ENCODE measurements at regions not wholly inside any gene's neighbourhood (a gene's known extent, or its start where the extent isn't known, plus 50 kb on each side); places are given as distances from the start of the nearest gene placed in this dataset.

DNA sequence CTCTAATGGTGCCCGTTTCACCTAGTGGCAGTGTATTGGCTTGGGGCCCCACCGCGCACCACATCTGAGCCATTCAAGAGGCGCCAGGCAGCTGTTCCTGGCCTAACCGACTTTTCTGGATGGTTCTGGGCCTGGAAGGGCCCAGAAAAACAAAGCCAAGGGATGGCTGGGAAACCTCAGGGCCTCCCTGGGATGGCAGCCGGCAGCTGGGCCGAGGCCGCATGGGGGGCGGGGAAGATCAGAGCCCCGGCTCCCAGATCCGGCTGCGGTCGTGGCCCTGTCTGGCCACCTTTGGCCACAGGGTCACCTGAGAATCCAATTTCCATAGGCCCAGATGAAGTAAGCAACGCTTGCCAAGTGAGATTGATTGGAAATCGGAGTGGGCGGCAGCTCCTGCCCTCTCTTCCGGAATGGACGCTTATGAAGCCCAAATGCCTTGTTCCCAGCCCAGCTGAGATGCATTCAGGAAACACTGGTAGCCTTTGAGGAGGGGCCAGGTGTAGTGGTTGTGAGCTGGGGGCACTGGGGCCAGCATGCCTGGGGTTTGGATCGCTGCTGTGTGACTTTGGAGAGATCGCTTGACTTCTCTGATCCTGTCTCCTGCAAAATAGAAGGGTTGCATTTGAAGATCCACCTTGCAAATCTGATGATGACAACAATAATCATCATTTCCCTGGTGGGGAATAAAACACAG is 163.8 kb upstream of the GSE1 start (continued):
- TF ChIP-seq RBM39 (IDR thresholded peaks at IDR 0.05; ENCODE audit: low read depth, low read length, poor library complexity, severe bottlenecking) (no peak), ATAD3A (CRISPR knock-in tag; IDR thresholded peaks at IDR 0.05) (no peak), IKZF4 (CRISPR knock-in tag; IDR thresholded peaks at IDR 0.05; ENCODE audit: borderline replicate concordance, low read depth, not compliant biosample characterization) (no peak), ZNF484 (CRISPR knock-in tag; IDR thresholded peaks at IDR 0.05; ENCODE audit: borderline replicate concordance, low read depth) (no peak), ZNF780A (CRISPR knock-in tag; IDR thresholded peaks at IDR 0.05) (no peak), SNRNP70 (IDR thresholded peaks at IDR 0.05; ENCODE audit: low read depth, low read length) (no peak), MAFF (IDR thresholded peaks at IDR 0.05; ENCODE audit: low read depth, low read length) (no peak), TCF7L2 (IDR thresholded peaks at IDR 0.05; ENCODE audit: low read depth, low read length) (no peak), ZNF329 (CRISPR knock-in tag; IDR thresholded peaks at IDR 0.05; ENCODE audit: low read depth) (no peak), ZBTB42 (CRISPR knock-in tag; IDR thresholded peaks at IDR 0.05) (no peak), WIZ (CRISPR knock-in tag; IDR thresholded peaks at IDR 0.05) (no peak; the same call in 1 of the 2 replicates), ARHGAP35 (CRISPR knock-in tag; IDR thresholded peaks at IDR 0.05; ENCODE audit: borderline replicate concordance) (no peak), MXI1 (IDR thresholded peaks at IDR 0.05; ENCODE audit: borderline replicate concordance, low read depth, low read length) (no peak), ZNF30 (CRISPR knock-in tag; IDR thresholded peaks at IDR 0.05) (no peak), JUND (CRISPR knock-in tag; IDR thresholded peaks at IDR 0.05) (no peak), NPAS2 (CRISPR knock-in tag; IDR thresholded peaks at IDR 0.05; ENCODE audit: borderline replicate concordance) (no peak), CBX5 (CRISPR knock-in tag; IDR thresholded peaks at IDR 0.05; ENCODE audit: borderline replicate concordance) (no peak), CCDC6 (CRISPR knock-in tag; IDR thresholded peaks at IDR 0.05) (peak; percentile 6; the same call in 1 of the 2 replicates), KLF15 (CRISPR knock-in tag; IDR thresholded peaks at IDR 0.05; ENCODE audit: borderline replicate concordance) (no peak), TCF12 (IDR thresholded peaks at IDR 0.05) (no peak), TCF12 (CRISPR knock-in tag; IDR thresholded peaks at IDR 0.05) (no peak)
- TF ChIP-seq, protein P1, sequence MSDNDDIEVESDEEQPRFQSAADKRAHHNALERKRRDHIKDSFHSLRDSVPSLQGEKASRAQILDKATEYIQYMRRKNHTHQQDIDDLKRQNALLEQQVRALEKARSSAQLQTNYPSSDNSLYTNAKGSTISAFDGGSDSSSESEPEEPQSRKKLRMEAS (IDR thresholded peaks at IDR 0.05): no peak
- TF ChIP-seq, protein P2, sequence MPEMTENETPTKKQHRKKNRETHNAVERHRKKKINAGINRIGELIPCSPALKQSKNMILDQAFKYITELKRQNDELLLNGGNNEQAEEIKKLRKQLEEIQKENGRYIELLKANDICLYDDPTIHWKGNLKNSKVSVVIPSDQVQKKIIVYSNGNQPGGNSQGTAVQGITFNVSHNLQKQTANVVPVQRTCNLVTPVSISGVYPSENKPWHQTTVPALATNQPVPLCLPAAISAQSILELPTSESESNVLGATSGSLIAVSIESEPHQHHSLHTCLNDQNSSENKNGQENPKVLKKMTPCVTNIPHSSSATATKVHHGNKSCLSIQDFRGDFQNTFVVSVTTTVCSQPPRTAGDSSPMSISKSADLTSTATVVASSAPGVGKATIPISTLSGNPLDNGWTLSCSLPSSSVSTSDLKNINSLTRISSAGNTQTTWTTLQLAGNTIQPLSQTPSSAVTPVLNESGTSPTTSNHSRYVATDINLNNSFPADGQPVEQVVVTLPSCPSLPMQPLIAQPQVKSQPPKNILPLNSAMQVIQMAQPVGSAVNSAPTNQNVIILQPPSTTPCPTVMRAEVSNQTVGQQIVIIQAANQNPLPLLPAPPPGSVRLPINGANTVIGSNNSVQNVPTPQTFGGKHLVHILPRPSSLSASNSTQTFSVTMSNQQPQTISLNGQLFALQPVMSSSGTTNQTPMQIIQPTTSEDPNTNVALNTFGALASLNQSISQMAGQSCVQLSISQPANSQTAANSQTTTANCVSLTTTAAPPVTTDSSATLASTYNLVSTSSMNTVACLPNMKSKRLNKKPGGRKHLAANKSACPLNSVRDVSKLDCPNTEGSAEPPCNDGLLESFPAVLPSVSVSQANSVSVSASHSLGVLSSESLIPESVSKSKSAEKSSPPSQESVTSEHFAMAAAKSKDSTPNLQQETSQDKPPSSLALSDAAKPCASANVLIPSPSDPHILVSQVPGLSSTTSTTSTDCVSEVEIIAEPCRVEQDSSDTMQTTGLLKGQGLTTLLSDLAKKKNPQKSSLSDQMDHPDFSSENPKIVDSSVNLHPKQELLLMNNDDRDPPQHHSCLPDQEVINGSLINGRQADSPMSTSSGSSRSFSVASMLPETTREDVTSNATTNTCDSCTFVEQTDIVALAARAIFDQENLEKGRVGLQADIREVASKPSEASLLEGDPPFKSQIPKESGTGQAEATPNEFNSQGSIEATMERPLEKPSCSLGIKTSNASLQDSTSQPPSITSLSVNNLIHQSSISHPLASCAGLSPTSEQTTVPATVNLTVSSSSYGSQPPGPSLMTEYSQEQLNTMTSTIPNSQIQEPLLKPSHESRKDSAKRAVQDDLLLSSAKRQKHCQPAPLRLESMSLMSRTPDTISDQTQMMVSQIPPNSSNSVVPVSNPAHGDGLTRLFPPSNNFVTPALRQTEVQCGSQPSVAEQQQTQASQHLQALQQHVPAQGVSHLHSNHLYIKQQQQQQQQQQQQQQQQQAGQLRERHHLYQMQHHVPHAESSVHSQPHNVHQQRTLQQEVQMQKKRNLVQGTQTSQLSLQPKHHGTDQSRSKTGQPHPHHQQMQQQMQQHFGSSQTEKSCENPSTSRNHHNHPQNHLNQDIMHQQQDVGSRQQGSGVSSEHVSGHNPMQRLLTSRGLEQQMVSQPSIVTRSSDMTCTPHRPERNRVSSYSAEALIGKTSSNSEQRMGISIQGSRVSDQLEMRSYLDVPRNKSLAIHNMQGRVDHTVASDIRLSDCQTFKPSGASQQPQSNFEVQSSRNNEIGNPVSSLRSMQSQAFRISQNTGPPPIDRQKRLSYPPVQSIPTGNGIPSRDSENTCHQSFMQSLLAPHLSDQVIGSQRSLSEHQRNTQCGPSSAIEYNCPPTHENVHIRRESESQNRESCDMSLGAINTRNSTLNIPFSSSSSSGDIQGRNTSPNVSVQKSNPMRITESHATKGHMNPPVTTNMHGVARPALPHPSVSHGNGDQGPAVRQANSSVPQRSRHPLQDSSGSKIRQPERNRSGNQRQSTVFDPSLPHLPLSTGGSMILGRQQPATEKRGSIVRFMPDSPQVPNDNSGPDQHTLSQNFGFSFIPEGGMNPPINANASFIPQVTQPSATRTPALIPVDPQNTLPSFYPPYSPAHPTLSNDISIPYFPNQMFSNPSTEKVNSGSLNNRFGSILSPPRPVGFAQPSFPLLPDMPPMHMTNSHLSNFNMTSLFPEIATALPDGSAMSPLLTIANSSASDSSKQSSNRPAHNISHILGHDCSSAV (CRISPR knock-in tag; IDR thresholded peaks at IDR 0.05; ENCODE audit: borderline replicate concordance): no peak
